Lower leg skin (tissue), 4 donors: ENCODE measurements at regions not wholly inside any gene's neighbourhood (a gene's known extent, or its start where the extent isn't known, plus 50 kb on each side); places are given as distances from the start of the nearest gene placed in this dataset.

Experiments used
- DNase-seq, 2 donors: peaks; one replicate each; pipeline ENCODE4 v3.0.0-alpha.2; 2019; ENCODE audit warnings: low spot score in 2 of 2
- H3K4me3 ChIP-seq: fragments of 200-600 bp; sonication (generic); 2 replicates; pipeline ENCODE4 v1.5.1; 2017; ENCODE audit warnings: mild to moderate bottlenecking, low read depth; ENCODE audit not compliant: poor library complexity, severe bottlenecking
- CTCF ChIP-seq, 3 donors: fragments of 450-650 bp; IDR thresholded peaks; one replicate each; pipeline ENCODE4 v1.5.1; 2016; ENCODE audit warnings: antibody characterized with exemption in 3 of 3, mild to moderate bottlenecking in 3 of 3, moderate library complexity in 2 of 3
- POLR2A ChIP-seq, 2 donors: fragments of 450-650 bp; IDR thresholded peaks; one replicate each; pipeline ENCODE4 v1.6.1; 2016 to 2017; ENCODE audit warnings: antibody characterized with exemption in 2 of 2, mild to moderate bottlenecking in 1 of 2, moderate library complexity in 1 of 2
- WGBS, 2 donors: methylation state at CpG; one replicate each; pipeline ENCODE4 v1.1.5; 2018; 5-methylcytosine and 5-hydroxymethylcytosine counted together
- intact Hi-C: fragments of 100-400 bp; cut with DNase I; formaldehyde crosslinking; loops from one replicate; pipeline ENCODE4 v1.15.0; 2023; ENCODE audit warnings: low total_unique reads

GRCh38 chr14:54039311-54039710, 82.7 kb upstream of the BMP4 start:
- intact Hi-C loops = no loop called here
- 58 to 61% methylated on average over 2 of the region's 2 CpGs for WGBS, 2 donors
- TF ChIP-seq POLR2A (IDR thresholded peaks at IDR 0.05) (no peak), CTCF (IDR thresholded peaks at IDR 0.05) (no peak)
- H3K4me3 ChIP-seq = no peak overlapping the region
- no peak for DNase-seq

- TF ChIP-seq CTCF (IDR thresholded peaks at IDR 0.05) (no peak), POLR2A (IDR thresholded peaks at IDR 0.05) (no peak)
- no peak for DNase-seq
- H3K4me3 ChIP-seq = no peak overlapping the region
- intact Hi-C loops = no loop called here
Observed at GRCh38 chr14:54040846-54041245, 84.2 kb upstream of the BMP4 start.

GRCh38 chr14:54046250-54046649, 89.6 kb upstream of the BMP4 start:
- TF ChIP-seq POLR2A (IDR thresholded peaks at IDR 0.05) = no peak
- no peak for DNase-seq
- intact Hi-C loops = no loop called here
- no peak overlapping the region for H3K4me3 ChIP-seq
- 37 to 67% methylated on average over 3 of the region's 3 CpGs for WGBS, 2 donors

- DNase-seq = no peak
- intact Hi-C loops = no loop called here
- WGBS, 2 donors = 78 to 90% methylated on average over 5 of the region's 5 CpGs
- no peak overlapping the region for H3K4me3 ChIP-seq
- no peak for TF ChIP-seq POLR2A (IDR thresholded peaks at IDR 0.05)
- no peak for TF ChIP-seq CTCF (IDR thresholded peaks at IDR 0.05)
Observed at GRCh38 chr14:54047645-54048308, 91.2 kb upstream of the BMP4 start.

- no peak for DNase-seq
- TF ChIP-seq CTCF (IDR thresholded peaks at IDR 0.05) (no peak), POLR2A (IDR thresholded peaks at IDR 0.05) (no peak)
- intact Hi-C loops = no loop called here
- H3K4me3 ChIP-seq = no peak overlapping the region
- 88 to 93% methylated on average over 9 of the region's 9 CpGs for WGBS, 2 donors
Observed at GRCh38 chr14:54048311-54048710, 91.7 kb upstream of the BMP4 start.

- no peak for DNase-seq
- 72 to 83% methylated on average over 5 of the region's 5 CpGs for WGBS, 2 donors
- H3K4me3 ChIP-seq = no peak overlapping the region
- TF ChIP-seq CTCF (IDR thresholded peaks at IDR 0.05) (no peak), POLR2A (IDR thresholded peaks at IDR 0.05) (no peak)
- intact Hi-C loops = no loop called here
Observed at GRCh38 chr14:54048736-54049135, 92.1 kb upstream of the BMP4 start.
